GM12892 (cell line): ENCODE measurements at regions not wholly inside any gene's neighbourhood (a gene's known extent, or its start where the extent isn't known, plus 50 kb on each side); places are given as distances from the start of the nearest gene placed in this dataset.

Experiments
- DNase-seq: peaks from one replicate; pipeline ENCODE4 v3.0.0; 2011; ENCODE audit not compliant: insufficient read length
- FAIRE-seq: peaks from 2 replicates; lab custom pipeline; 2011; peaks lifted over from hg19 to GRCh38; lab: Jason Lieb, UNC
- POLR2A ChIP-seq: IDR thresholded peaks from 2 replicates; pipeline ENCODE4 v1.6.1; 2011; ENCODE audit warnings: low read depth, low read length, control low read depth
- POLR2AphosphoS5 ChIP-seq: IDR thresholded peaks from 2 replicates; pipeline ENCODE4 v1.6.1; 2011; ENCODE audit warnings: low read depth, low read length, control low read depth
- TAF1 ChIP-seq: IDR thresholded peaks from 2 replicates; pipeline ENCODE4 v1.6.1; 2011; ENCODE audit warnings: low read depth, mild to moderate bottlenecking, control low read depth, low read length, borderline replicate concordance

GRCh38 chr12:98456576-98457573 lies 58.5 kb upstream of the TMPO start:
- FAIRE-seq (no peak), DNase-seq (peak; percentile 21)
- TF ChIP-seq POLR2AphosphoS5 (no peak), TAF1 (no peak), POLR2A (no peak)

GRCh38 chr12:98464190-98464589 lies 51.2 kb upstream of the TMPO start:
- DNase-seq: no peak

GRCh38 chr12:98465505-98465904 lies 49.9 kb upstream of the TMPO start:
- no peak for FAIRE-seq

More at GRCh38 chr12:98464190-98464589, 51.2 kb upstream of the TMPO start:
- no peak for FAIRE-seq
- no peak for TF ChIP-seq TAF1
- TF ChIP-seq POLR2AphosphoS5: no peak
- no peak for TF ChIP-seq POLR2A

More at GRCh38 chr12:98465505-98465904, 49.9 kb upstream of the TMPO start:
- TF ChIP-seq POLR2AphosphoS5 (no peak), TAF1 (no peak)
- DNase-seq: no peak
